WTC11 (cell line): ENCODE measurements at regions not wholly inside any gene's neighbourhood (a gene's known extent, or its start where the extent isn't known, plus 50 kb on each side); places are given as distances from the start of the nearest gene placed in this dataset.

Experiments
- ATAC-seq: fragments of 200-7000 bp; cut with Tn5 transposase; 2 replicates; pipeline ENCODE4 v1.10.0; 2021; ENCODE audit warnings: mild to moderate bottlenecking, moderate library complexity
- CTCF ChIA-PET: fragments of 300-600 bp; sonication (Branson Sonifier 250); formaldehyde crosslinking; loops from one replicate; lab custom pipeline; 2021; ENCODE audit warnings: antibody characterized with exemption; lab: Charles Lee
- POLR2A ChIA-PET: fragments of 350-600 bp; sonication (Branson Sonifier 250); formaldehyde crosslinking; loops from one replicate; lab custom pipeline; 2021; ENCODE audit warnings: antibody characterized with exemption; lab: Charles Lee
- DNase-seq: peaks from one replicate; pipeline ENCODE4 v3.0.0; 2021; ENCODE audit warnings: low spot score
- H3K27ac Mint-ChIP-seq: 2 replicates; pipeline ENCODE4 v1.8.0; 2021; ENCODE audit warnings: mixed read lengths
- H3K27me3 Mint-ChIP-seq: 2 replicates; pipeline ENCODE4 v1.8.0; 2021; ENCODE audit warnings: low read depth, mild to moderate bottlenecking, moderate library complexity, mixed read lengths
- H3K36me3 Mint-ChIP-seq: 2 replicates; pipeline ENCODE4 v1.8.0; 2021; ENCODE audit warnings: mixed read lengths
- H3K4me1 Mint-ChIP-seq: 2 replicates; pipeline ENCODE4 v1.8.0; 2022; ENCODE audit warnings: mixed read lengths
- H3K4me3 Mint-ChIP-seq: 2 replicates; pipeline ENCODE4 v1.8.0; 2021; ENCODE audit warnings: mild to moderate bottlenecking, moderate library complexity, mixed read lengths
- H3K9me3 Mint-ChIP-seq: 2 replicates; pipeline ENCODE4 v1.8.0; 2021; ENCODE audit warnings: mixed read lengths
- ESRRA ChIP-seq: sonication (generic); formaldehyde crosslinking; IDR thresholded peaks from 2 replicates; pipeline ENCODE4 v1.8.1; 2022; ENCODE audit warnings: mild to moderate bottlenecking, missing genetic modification reagents, borderline replicate concordance
- FOXK1 ChIP-seq: sonication (generic); formaldehyde crosslinking; IDR thresholded peaks from 2 replicates; pipeline ENCODE4 v1.8.0; 2022; ENCODE audit warnings: mild to moderate bottlenecking, moderate library complexity, missing genetic modification reagents
- IRF2 ChIP-seq: sonication (generic); formaldehyde crosslinking; IDR thresholded peaks from 2 replicates; pipeline ENCODE4 v1.8.0; 2022; ENCODE audit warnings: low read depth, missing genetic modification reagents, borderline replicate concordance
- NFYB ChIP-seq: sonication (generic); formaldehyde crosslinking; conservative IDR thresholded peaks from 2 replicates; pipeline ENCODE4 v1.8.0; 2022; ENCODE audit warnings: low read depth, missing genetic modification reagents
- NR2C2 ChIP-seq: sonication (generic); formaldehyde crosslinking; IDR thresholded peaks from 2 replicates; pipeline ENCODE4 v1.8.0; 2022; ENCODE audit warnings: mild to moderate bottlenecking, missing genetic modification reagents
- PRRX2 ChIP-seq: fragments of 250-450 bp; sonication (Bioruptor Pico); IDR thresholded peaks from 2 replicates; pipeline ENCODE4 v1.8.0; 2021; ENCODE audit warnings: mild to moderate bottlenecking
- RELA ChIP-seq: sonication (generic); formaldehyde crosslinking; IDR thresholded peaks from 2 replicates; pipeline ENCODE4 v1.8.1; 2022; ENCODE audit warnings: missing genetic modification reagents, mild to moderate bottlenecking, borderline replicate concordance
- RORB ChIP-seq: fragments of 250-450 bp; sonication (Bioruptor Pico); IDR thresholded peaks from 2 replicates; pipeline ENCODE4 v1.9.0; 2021; ENCODE audit warnings: mild to moderate bottlenecking
- SMAD3 ChIP-seq: sonication (generic); formaldehyde crosslinking; IDR thresholded peaks from 2 replicates; pipeline ENCODE4 v1.8.0; 2022; ENCODE audit warnings: missing genetic modification reagents, mild to moderate bottlenecking, borderline replicate concordance
- TEAD1 ChIP-seq: sonication (generic); formaldehyde crosslinking; IDR thresholded peaks from 2 replicates; pipeline ENCODE4 v1.8.0; 2022; ENCODE audit warnings: mild to moderate bottlenecking, missing genetic modification reagents
- TEAD4 ChIP-seq: sonication (generic); formaldehyde crosslinking; IDR thresholded peaks from 2 replicates; pipeline ENCODE4 v1.8.0; 2022; ENCODE audit warnings: mild to moderate bottlenecking, missing genetic modification reagents
- ZNF263 ChIP-seq: sonication (generic); formaldehyde crosslinking; IDR thresholded peaks from 2 replicates; pipeline ENCODE4 v1.8.1; 2022; ENCODE audit warnings: low read depth, mild to moderate bottlenecking, moderate library complexity, missing genetic modification reagents
- ZNF317 ChIP-seq: sonication (generic); formaldehyde crosslinking; IDR thresholded peaks from 2 replicates; pipeline ENCODE4 v1.8.1; 2023; ENCODE audit warnings: low read depth, mild to moderate bottlenecking, moderate library complexity, missing genetic modification reagents, borderline replicate concordance
- ZSCAN18 ChIP-seq: fragments of 250-450 bp; sonication (Bioruptor Pico); IDR thresholded peaks from 2 replicates; pipeline ENCODE4 v2.1.2; 2022; ENCODE audit warnings: mild to moderate bottlenecking, moderate library complexity
- TF ChIP-seq, protein P1 (sequence below): fragments of 250-450 bp; sonication (Bioruptor Pico); IDR thresholded peaks from 2 replicates; pipeline ENCODE4 v1.9.0; 2021; ENCODE audit warnings: mild to moderate bottlenecking, borderline replicate concordance
- TF ChIP-seq, protein P2 (sequence below): sonication (generic); formaldehyde crosslinking; IDR thresholded peaks from 2 replicates; pipeline ENCODE4 v1.8.1; 2022; ENCODE audit warnings: missing genetic modification reagents, borderline replicate concordance
- TF ChIP-seq, protein P3 (sequence below): fragments of 250-450 bp; sonication (Bioruptor Pico); conservative IDR thresholded peaks from 2 replicates; pipeline ENCODE4 v1.9.0; 2021; ENCODE audit warnings: mild to moderate bottlenecking
- TF ChIP-seq, protein P4 (sequence below): sonication (generic); formaldehyde crosslinking; IDR thresholded peaks from 2 replicates; pipeline ENCODE4 v1.8.1; 2023; ENCODE audit warnings: mild to moderate bottlenecking, missing genetic modification reagents, borderline replicate concordance

GRCh38 chr2:19137433-19137832 is 221.0 kb downstream of the OSR1 start:
- TF ChIP-seq ZNF317 (CRISPR knock-in tag) = no peak
- TF ChIP-seq SMAD3 (CRISPR knock-in tag) = no peak
- TF ChIP-seq PRRX2 (CRISPR knock-in tag) = no peak
- no peak for TF ChIP-seq ZNF263 (CRISPR knock-in tag)
- TF ChIP-seq ZSCAN18 = no peak
- TF ChIP-seq ESRRA (CRISPR knock-in tag) = no peak
- TF ChIP-seq, protein P1, sequence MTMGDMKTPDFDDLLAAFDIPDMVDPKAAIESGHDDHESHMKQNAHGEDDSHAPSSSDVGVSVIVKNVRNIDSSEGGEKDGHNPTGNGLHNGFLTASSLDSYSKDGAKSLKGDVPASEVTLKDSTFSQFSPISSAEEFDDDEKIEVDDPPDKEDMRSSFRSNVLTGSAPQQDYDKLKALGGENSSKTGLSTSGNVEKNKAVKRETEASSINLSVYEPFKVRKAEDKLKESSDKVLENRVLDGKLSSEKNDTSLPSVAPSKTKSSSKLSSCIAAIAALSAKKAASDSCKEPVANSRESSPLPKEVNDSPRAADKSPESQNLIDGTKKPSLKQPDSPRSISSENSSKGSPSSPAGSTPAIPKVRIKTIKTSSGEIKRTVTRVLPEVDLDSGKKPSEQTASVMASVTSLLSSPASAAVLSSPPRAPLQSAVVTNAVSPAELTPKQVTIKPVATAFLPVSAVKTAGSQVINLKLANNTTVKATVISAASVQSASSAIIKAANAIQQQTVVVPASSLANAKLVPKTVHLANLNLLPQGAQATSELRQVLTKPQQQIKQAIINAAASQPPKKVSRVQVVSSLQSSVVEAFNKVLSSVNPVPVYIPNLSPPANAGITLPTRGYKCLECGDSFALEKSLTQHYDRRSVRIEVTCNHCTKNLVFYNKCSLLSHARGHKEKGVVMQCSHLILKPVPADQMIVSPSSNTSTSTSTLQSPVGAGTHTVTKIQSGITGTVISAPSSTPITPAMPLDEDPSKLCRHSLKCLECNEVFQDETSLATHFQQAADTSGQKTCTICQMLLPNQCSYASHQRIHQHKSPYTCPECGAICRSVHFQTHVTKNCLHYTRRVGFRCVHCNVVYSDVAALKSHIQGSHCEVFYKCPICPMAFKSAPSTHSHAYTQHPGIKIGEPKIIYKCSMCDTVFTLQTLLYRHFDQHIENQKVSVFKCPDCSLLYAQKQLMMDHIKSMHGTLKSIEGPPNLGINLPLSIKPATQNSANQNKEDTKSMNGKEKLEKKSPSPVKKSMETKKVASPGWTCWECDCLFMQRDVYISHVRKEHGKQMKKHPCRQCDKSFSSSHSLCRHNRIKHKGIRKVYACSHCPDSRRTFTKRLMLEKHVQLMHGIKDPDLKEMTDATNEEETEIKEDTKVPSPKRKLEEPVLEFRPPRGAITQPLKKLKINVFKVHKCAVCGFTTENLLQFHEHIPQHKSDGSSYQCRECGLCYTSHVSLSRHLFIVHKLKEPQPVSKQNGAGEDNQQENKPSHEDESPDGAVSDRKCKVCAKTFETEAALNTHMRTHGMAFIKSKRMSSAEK = no peak
- no peak for TF ChIP-seq IRF2
- no peak for TF ChIP-seq RELA (CRISPR knock-in tag)
- TF ChIP-seq TEAD1 (CRISPR knock-in tag) = no peak
- TF ChIP-seq, protein P2, sequence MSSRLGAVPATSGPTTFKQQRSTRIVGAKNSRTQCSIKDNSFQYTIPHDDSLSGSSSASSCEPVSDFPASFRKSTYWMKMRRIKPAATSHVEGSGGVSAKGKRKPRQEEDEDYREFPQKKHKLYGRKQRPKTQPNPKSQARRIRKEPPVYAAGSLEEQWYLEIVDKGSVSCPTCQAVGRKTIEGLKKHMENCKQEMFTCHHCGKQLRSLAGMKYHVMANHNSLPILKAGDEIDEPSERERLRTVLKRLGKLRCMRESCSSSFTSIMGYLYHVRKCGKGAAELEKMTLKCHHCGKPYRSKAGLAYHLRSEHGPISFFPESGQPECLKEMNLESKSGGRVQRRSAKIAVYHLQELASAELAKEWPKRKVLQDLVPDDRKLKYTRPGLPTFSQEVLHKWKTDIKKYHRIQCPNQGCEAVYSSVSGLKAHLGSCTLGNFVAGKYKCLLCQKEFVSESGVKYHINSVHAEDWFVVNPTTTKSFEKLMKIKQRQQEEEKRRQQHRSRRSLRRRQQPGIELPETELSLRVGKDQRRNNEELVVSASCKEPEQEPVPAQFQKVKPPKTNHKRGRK (CRISPR knock-in tag) = no peak
- no peak for TF ChIP-seq NR2C2 (CRISPR knock-in tag)
- TF ChIP-seq, protein P3, sequence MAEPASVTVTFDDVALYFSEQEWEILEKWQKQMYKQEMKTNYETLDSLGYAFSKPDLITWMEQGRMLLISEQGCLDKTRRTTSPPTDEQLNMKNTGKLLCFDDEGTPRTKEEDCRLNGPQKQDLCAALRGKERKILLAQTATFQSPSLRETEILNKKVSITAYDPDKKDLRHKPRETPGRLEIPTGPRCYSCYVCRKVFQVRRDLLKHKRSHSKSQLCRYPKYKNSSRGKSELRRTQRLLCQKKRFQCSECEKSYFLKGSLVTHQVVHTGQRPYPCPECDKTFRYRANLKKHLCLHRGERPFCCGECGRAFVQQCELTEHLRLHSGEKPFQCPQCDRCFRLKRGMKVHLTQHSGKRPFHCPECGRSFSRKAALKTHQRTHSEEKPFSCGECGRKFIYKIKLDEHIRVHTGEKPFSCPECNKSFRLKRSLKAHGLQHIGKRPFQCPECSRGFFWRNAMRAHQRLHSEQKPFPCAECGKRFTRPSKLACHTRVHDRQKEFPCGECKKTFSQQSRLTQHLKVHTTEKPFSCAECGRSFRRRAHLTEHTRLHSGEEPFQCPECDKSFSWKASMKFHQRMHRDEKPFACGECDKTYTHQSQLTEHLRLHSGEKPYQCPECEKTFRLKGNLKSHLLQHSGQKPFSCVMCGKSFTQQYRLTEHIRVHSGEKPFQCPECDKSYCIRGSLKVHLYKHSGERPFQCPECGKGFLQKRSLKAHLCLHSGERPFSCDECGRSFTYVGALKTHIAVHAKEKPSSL (CRISPR knock-in tag) = no peak
- TF ChIP-seq FOXK1 (CRISPR knock-in tag) = no peak
- no peak for TF ChIP-seq RORB (CRISPR knock-in tag)
- no peak for TF ChIP-seq NFYB (CRISPR knock-in tag)
- TF ChIP-seq TEAD4 (CRISPR knock-in tag) = no peak
- TF ChIP-seq, protein P4, sequence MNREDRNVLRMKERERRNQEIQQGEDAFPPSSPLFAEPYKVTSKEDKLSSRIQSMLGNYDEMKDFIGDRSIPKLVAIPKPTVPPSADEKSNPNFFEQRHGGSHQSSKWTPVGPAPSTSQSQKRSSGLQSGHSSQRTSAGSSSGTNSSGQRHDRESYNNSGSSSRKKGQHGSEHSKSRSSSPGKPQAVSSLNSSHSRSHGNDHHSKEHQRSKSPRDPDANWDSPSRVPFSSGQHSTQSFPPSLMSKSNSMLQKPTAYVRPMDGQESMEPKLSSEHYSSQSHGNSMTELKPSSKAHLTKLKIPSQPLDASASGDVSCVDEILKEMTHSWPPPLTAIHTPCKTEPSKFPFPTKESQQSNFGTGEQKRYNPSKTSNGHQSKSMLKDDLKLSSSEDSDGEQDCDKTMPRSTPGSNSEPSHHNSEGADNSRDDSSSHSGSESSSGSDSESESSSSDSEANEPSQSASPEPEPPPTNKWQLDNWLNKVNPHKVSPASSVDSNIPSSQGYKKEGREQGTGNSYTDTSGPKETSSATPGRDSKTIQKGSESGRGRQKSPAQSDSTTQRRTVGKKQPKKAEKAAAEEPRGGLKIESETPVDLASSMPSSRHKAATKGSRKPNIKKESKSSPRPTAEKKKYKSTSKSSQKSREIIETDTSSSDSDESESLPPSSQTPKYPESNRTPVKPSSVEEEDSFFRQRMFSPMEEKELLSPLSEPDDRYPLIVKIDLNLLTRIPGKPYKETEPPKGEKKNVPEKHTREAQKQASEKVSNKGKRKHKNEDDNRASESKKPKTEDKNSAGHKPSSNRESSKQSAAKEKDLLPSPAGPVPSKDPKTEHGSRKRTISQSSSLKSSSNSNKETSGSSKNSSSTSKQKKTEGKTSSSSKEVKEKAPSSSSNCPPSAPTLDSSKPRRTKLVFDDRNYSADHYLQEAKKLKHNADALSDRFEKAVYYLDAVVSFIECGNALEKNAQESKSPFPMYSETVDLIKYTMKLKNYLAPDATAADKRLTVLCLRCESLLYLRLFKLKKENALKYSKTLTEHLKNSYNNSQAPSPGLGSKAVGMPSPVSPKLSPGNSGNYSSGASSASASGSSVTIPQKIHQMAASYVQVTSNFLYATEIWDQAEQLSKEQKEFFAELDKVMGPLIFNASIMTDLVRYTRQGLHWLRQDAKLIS (CRISPR knock-in tag) = no peak
- TF ChIP-seq, all 79 proteins: peak for 0
- POLR2A ChIA-PET = no interaction called here
- H3K9me3 Mint-ChIP-seq = no peaks in the 10 kb centered on the region

More at GRCh38 chr2:19137433-19137832, 221.0 kb downstream of the OSR1 start:
- ATAC-seq = peak; percentile 72
- Mint-ChIP-seq H3K27ac (no peak overlapping the region), H3K27me3 (no peaks in the 10 kb centered on the region), H3K36me3 (no peaks in the 10 kb centered on the region), H3K4me1 (peaks cover 27% of the 10 kb centered on the region), H3K4me3 (no peak overlapping the region)
- DNase-seq = no peak
- CTCF ChIA-PET = interaction anchor here (0.6 to 1.3 kb wide), 3 partner anchors 195 to 447 kb away, joined by 3 to 5 read pairs (median 4); no protein-coding TSS in a partner anchor
